ENCODE measurements at regions not wholly inside any gene's neighbourhood (a gene's known extent, or its start where the extent isn't known, plus 50 kb on each side); places are given as distances from the start of the nearest gene placed in this dataset.
"Not testable (repeated sequence)": the region's sequence is repeated elsewhere in the genome, so short reads cannot be mapped to it uniquely, and the experiment has no call there.

- DNase-seq (ENCODE audit: low read depth in 2 of 3, low spot score in 2 of 3) = no peak
Measured at GRCh38 chr6:67689329-67689728, 945.8 kb upstream of the ADGRB3 start.

DNA sequence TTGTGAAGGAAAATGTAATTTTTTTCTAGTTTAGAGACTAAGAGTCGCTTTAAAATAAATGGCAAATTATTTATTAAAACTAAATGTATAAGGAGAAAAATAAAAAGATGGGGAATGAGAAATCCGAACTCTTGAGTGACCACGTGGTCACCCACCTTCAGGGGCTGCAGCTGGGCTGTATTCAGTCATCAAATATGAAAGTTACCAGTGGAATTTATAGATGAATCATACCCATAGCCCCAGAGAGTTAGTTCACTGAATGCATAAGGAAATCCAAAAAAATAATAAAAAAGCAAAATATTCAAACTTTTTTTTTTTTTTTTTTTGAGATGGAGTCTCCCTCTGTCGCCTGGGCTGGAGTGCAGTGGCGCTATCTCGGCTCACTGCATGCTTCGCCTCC, 947.7 kb upstream of the ADGRB3 start:
- no peak for DNase-seq (ENCODE audit: low read depth in 2 of 3, low spot score in 2 of 3)

- not testable (repeated sequence) for DNase-seq (ENCODE audit: low read depth in 2 of 3, low spot score in 2 of 3)
Measured at GRCh38 chr6:67686225-67686624, 948.9 kb upstream of the ADGRB3 start.

DNA sequence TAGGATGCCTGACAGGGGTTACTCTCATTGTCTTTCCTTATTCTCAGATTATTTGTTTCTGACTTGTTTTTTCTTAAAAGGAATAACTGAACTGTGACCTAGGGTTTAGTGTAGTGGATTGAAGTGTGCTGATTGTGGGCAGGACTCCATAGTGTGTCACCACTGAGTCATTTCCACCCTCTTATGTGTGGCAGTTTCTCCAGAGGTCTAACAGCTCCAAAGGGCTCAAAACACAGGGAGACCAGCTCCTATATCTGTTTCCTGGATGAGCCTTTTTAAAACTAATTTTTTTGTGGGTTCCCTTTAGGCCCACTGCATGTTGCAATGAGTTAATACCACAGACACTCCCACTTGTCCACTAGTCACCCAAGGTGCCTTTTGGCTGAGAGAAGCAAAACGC, 951.1 kb upstream of the ADGRB3 start:
- no peak for DNase-seq (ENCODE audit: low read depth in 2 of 3, low spot score in 2 of 3)

GRCh38 chr6:67680297-67680932, 954.7 kb upstream of the ADGRB3 start:
- no peak for DNase-seq (ENCODE audit: low read depth in 2 of 3, low spot score in 2 of 3)

DNA sequence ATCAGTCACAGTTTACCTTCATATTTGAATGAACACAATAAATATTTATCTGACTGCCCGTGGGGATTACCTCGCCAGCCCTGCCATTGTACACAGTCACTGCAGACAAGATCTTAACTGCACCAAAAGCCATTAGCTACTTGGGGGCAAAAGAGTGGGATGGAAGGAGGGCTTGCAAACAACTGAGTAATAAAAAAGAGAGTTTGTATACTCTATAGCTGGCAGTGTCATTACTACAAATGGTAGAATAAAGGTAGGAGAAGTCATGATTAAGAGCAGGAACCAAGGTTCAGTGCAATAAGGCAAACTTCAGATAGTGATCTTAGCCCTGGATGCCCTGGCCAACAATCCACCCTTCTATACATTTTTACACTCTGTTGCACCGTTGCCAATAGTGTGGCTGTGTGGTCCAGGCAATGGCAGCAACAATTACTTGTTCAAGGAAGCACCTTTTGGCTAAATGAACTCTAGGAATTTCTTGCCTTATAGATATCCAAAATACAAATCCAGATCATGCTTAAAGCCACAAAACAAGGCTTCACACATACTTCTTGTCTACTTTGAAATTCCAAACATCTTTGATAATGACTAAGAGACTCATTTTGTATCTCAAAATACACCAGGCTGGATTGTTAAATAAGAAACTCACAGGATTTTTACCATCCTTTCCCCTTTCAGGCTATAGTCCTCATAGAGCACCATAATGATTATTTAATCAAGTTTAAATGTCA, 955.4 kb upstream of the ADGRB3 start:
- DNase-seq (ENCODE audit: low read depth in 2 of 3, low spot score in 2 of 3) = no peak

- no peak for DNase-seq (ENCODE audit: low read depth in 2 of 3, low spot score in 2 of 3)
Measured at GRCh38 chr6:67676892-67677291, 958.2 kb upstream of the ADGRB3 start.

GRCh38 chr6:67667637-67668422, 967.3 kb upstream of the ADGRB3 start:
- no peak for DNase-seq (ENCODE audit: low read depth in 2 of 3, low spot score in 2 of 3)

DNA sequence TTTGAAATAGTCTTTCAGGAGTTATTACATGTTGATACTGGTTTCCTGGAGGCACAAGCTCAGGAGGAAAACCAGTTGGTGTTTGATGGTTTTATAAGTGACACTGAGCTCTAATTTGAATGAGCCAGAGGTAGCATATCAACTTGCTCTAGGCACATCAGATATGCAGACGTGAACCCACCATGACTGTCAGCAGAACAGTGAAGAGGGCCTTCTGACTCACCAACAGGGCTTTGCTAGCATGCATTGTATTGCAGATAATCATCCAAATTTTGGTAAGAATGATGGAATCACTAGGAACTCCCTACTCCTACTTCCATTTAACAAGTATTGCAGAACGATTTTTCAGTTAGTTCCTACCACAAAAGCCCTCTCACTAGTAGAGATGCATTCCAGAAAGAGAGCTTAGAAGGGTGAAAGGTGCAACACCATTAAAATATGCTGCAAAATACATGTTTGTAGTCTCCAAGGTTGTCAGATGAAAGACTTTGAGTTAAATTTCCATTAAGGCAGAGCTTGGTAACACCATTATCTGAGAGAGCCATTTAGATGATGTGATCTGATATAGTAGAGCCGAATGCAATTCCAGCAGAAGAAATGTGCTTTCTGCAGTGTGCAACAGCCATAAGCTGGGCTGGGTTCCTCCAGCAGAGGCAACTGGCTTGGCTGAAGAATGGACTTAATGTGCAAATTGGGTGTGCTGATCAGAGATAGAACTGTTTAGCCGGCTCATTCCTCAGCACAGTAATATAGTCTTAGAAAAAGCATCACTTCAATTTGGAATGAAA, 968.7 kb upstream of the ADGRB3 start:
- DNase-seq (ENCODE audit: low read depth in 2 of 3, low spot score in 2 of 3) = no peak

- DNase-seq (ENCODE audit: low read depth in 2 of 3, low spot score in 2 of 3) = no peak
Measured at GRCh38 chr6:67664942-67665341, 970.1 kb upstream of the ADGRB3 start.

GRCh38 chr6:67663105-67663895, 971.8 kb upstream of the ADGRB3 start:
- no peak for DNase-seq (ENCODE audit: low read depth in 2 of 3, low spot score in 2 of 3)

DNA sequence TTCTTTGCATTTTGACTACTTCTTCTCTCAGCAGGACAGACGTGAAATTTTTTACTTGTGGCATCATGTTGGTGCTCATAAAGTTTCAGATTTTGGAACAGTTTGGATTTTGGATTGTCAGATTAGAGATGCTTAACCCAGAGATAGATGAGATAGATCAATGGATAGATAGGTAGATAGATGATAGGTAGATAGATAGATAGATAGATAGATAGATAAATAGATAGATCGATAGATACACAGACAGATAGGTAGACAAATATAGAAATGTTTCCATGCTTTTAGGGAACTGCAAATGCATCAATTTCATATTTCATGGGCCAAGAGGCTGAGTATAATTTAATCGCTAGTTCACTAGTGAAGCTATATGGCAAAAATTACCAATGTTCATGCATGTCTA, 981.5 kb upstream of the ADGRB3 start:
- no peak for DNase-seq (ENCODE audit: low read depth in 2 of 3, low spot score in 2 of 3)

DNA sequence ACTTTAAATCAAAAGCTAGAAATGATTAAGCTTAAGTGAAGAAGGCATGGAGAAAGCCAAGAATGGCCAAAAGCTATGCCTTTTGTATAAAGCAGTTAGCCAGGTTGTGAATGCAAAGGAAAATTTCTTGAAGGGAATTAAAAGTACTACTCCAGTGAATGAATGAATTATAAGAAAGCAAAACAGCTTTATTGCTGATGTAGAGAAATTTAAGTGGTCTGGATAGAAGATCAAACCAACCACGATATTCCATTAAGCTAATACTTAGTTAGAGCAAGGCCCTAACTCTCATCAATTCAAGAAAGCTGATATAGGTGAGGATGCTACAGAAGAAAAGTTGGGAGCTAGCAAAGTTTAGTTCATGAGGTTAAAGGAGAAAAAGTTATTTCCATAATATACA, 988.5 kb upstream of the ADGRB3 start:
- no peak for DNase-seq (ENCODE audit: low read depth in 2 of 3, low spot score in 2 of 3)

DNA sequence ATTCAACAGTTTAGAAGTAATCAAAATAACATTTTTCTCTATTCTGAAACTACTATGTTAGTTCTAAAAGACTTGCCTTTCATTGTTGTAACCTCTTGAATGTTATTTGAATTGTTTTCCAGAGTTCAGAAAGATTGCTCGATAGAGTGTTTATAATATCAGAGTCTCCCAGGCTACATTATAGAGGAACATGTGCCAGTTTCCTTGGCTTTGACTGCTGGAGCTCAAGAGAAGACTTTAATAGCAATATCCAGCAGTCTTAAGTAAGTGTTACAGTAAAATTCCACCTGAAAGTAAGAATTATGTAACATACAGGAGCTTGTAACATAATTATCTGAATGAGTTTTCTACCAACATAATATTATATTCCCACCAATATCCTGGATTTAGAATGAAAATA, 991.8 kb upstream of the ADGRB3 start:
- no peak for DNase-seq (ENCODE audit: low read depth in 2 of 3, low spot score in 2 of 3)

- DNase-seq (ENCODE audit: low read depth in 2 of 3, low spot score in 2 of 3) = no peak
Measured at GRCh38 chr6:67642582-67642981, 992.5 kb upstream of the ADGRB3 start.

- DNase-seq (ENCODE audit: low read depth in 2 of 3, low spot score in 2 of 3) = no peak
Measured at GRCh38 chr6:67640484-67640883, 994.6 kb upstream of the ADGRB3 start.

DNA sequence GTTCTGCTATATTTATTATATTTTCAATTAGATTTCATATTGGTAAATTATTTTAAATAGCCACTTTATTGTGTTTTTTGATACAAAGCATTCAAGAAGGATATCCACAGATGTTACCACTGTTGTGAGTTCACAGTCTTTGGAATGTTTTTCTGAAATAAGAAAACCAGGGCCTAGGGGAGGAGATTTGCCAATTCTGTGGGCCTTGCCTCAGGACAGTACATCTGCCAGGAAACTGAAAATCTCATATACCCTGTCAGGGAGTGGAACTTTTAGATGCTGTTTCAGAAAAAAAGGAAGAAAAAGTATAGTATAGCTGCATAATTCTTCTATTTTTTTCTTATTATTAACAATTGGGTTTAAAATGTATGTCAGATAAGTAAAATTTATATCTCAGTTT, 995.9 kb upstream of the ADGRB3 start:
- no peak for DNase-seq (ENCODE audit: low read depth in 2 of 3, low spot score in 2 of 3)

GRCh38 chr6:67634199-67634598, 1000.9 kb upstream of the ADGRB3 start:
- no peak for DNase-seq (ENCODE audit: low read depth in 2 of 3, low spot score in 2 of 3)

GRCh38 chr6:67633058-67633457, 1002.0 kb upstream of the ADGRB3 start:
- no peak for DNase-seq (ENCODE audit: low read depth in 2 of 3, low spot score in 2 of 3)

- peak in 1 of 3 donors; percentile 6 for DNase-seq (ENCODE audit: low read depth in 2 of 3, low spot score in 2 of 3)
Measured at GRCh38 chr6:67630146-67630545, 1004.9 kb upstream of the ADGRB3 start.

Data from hematopoietic multipotent progenitor cell (in vitro differentiated cells).